ENCODE measurements at regions not wholly inside any gene's neighbourhood (a gene's known extent, or its start where the extent isn't known, plus 50 kb on each side); places are given as distances from the start of the nearest gene placed in this dataset.

DNA sequence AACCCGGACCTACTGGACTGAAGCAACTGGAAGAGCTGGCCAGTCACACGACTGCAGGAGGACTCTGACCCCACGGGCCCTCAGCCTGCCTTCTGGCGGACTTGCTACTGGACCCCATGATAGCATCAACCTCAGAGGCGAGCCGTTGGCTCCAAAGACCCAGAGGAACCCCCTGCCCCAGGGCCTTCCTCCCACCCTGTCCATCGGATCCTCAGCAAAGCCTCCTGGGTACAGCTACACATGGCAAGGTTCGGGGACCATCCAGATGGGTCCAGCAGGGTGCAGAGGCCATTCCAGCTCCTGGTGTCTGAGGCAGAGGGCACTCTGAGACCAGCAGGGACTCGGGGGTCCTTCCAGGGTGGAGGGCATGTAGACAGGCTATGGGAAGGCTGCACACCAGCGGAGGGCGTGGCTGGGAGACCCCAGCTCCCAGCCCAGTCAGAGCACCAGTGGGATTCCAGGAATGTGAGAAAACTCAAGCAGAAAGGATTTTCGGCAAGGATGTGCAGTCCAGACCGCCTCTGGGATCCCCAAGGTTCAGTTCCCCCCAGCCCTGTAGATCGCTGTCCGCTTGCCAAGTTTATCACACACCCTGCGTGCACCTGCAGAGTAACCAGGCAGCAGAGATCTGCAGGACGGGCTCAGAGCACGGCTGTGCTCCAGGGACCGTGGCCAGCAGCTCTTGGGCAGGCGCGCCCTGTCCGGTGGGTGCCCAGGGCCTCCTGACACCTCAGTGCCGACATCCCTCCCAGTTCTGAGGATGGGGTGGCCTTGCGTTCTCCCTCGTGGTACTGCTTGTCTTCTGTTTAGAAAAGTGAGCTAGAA, 89.8 kb upstream of the PPP2R2D start:
- peak; percentile 58 for DNase-seq (ENCODE audit: low spot score)
- Histone ChIP-seq H3K27ac (no peak overlapping the region), H3K4me3 (no peak overlapping the region)
- TF ChIP-seq CTCF (IDR thresholded peaks at IDR 0.05), result no peak

DNA sequence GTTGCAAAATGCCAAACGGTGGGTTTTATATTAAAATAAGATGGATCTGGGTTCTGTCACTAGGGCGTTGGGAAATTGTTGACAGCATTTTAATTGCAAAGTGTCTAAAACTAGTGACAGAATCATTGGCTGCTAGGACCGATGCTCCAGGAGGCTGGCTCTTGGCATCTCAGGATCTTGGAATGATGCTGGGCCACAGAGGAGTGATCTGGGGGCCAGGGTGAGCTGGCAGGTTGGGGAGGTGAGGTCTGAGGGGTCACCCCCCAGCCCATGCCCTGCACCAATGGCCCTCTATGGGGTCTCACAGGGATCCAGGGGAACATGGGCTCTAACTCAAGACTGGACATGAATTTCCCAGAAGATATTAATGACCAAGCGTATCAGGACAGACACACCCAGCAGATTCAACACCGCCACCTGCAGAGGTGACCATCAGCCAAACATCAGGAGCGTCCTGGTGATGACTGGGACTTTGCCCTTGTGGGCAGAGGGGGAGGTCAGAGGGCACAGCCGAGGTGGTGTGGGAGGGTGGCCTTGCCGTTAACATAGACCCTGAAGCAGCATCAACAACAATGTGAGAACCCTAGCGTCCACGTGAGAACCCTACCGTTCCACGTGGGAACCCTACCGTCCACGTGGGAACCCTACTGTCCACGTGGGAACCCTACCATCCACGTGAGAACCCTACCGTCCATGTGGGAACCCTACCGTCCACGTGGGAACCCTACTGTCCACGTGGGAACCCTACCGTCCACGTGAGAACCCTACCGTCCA, 89.0 kb upstream of the PPP2R2D start:
- H3K27ac ChIP-seq, result no peak overlapping the region
- TF ChIP-seq CTCF (IDR thresholded peaks at IDR 0.05), result no peak
- DNase-seq (ENCODE audit: low spot score), result peak; percentile 43
- H3K4me3 ChIP-seq, result no peak overlapping the region

DNA sequence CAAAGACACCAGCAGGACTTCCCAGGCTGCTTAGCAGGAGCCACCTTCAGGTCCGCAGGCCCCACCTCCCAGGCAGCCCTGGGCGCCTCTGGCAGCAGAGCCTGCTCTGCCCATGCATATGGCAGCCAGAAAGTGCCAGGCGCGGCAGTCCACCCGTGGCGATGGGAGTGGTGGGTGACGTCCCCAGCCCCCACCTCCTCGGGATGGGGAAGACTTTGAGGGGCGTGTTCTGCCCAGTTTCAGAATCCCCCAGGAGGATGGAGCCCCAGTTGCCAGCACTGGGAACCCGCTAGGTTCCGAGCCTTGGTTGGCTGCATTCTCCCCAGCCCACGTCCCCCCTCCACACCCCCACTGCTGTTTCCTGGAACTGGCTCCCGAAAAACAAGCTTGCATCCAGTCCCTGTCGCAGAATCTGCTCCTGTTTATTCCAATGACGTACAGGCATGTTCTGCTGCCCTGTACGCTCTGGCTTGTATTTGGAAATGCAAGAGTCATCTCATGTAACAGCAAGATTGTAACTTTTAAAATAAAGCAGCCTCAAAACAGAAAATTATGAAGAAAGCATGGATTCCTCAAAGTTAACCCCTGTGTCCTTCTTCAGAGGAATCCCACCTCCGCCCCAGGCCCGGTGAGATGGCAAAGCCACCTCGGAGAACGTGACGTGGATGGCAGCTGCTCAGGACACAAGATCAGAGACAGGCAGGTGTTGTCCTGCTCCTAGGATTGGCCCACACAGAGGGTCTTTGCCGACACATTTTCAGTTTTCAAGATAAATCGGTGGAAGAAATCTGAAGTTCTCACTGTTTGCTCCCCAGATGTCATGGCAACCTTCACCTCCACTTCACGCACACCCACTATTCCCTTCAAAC, 87.8 kb upstream of the PPP2R2D start:
- DNase-seq (ENCODE audit: low spot score), result peak; percentile 38
- Histone ChIP-seq H3K4me3 (no peak overlapping the region), H3K27ac (no peak overlapping the region)
- TF ChIP-seq CTCF (IDR thresholded peaks at IDR 0.05), result no peak

DNA sequence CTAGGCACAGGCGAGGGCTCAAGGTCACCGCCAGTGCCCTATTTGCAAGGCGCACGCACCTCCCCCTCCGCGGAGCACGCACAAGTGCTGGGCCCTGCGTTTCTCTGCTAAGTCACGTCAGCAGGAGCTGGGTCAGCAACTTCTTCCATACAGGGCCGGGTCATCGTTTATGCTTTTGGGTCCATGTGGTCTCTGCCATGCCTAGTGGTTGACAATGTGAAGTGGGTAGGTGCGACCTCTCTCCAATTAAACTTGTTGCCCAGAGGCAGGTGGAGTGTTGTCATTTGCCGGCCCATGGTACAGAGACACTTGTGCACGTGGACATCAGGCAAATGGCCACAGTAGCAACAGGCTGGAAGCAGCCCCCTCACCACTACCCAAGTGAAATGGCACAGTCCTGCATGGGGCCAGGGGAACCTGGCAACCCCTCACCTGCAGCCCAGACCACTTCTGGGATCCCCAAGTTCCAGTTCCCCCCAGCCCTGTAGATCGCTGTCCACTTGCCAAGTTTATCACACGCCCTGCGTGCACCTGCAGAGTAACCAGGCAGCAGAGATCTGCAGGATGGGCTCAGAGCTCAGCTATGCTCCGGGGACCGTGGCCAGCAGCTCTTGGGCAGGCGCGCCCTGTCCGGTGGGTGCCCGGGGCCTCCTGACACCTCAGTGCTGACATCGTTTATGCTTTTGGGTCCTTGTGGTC, 86.1 kb upstream of the PPP2R2D start:
- H3K4me3 ChIP-seq, result no peak overlapping the region
- no peak overlapping the region for H3K27ac ChIP-seq
- peak; percentile 50 for DNase-seq (ENCODE audit: low spot score)
- no peak for TF ChIP-seq CTCF (IDR thresholded peaks at IDR 0.05)

DNA sequence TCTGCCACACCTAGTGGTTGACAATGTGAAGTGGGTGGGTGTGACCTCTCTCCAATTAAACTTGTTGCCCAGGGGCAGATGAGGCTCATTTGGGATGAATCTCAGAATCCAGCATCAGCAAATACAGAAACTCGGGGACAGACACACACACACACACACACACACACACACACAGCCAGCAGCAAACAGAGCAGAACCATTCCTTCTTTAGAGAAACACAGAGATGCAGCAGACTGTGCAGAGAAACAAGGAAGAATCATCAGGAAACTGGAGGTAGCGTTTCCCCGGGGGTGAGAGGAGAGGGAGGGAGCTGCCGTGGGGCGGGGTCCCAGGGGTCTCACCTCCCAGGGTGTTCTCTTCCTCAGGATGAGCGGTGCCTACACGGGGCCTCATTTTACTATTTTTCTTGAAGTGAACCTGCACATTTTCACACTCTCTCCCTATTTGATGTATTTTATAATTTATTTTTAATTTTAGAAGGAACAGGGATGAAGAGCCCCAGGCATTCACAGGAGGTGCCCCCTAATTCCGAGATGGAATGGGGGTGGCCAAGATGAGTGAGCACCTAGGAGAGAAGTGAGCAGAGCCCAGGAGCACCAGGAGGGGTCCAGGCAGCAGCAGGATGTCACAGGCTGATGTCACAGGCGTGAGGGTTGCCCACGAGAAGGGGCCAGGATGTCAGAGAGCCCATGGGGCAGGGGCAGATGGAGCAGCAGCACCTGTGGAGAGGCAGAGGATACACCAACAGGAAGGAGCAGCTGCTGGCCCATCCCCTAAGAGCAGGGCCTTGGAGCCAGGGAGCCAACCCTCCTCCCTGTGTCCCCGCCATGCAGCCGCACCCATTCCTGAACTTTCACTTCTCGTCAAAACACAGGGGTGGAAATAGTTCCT, 85.3 kb upstream of the PPP2R2D start:
- Histone ChIP-seq H3K27ac (no peak overlapping the region), H3K4me3 (no peak overlapping the region)
- no peak for TF ChIP-seq CTCF (IDR thresholded peaks at IDR 0.05)
- no peak for DNase-seq (ENCODE audit: low spot score)
